Right renal cortex interstitium (tissue), 3 donors: ENCODE measurements at regions not wholly inside any gene's neighbourhood (a gene's known extent, or its start where the extent isn't known, plus 50 kb on each side); places are given as distances from the start of the nearest gene placed in this dataset.

Experiments used
- DNase-seq, 3 donors: peaks; one replicate each; pipeline ENCODE4 v3.0.0-alpha.2; 2013; ENCODE audit warnings: low read depth in 3 of 3, low spot score in 2 of 3

DNA sequence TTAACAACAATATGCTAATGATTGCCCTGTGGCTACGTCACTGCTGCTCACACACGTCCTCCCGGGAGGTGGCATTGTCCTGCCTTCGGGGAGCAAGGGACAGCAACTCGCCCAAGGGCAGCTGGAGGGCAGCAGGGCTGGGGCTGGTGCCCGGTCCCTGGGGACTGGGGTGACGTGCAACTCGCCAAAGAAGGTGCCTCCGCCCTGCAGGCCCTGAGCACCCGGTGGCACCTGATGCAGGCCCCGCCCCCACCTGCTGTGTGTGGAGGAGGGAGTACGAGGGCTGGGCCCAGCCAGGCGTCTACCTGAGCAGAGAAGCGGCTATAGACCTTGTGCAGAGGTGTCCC, 64.8 kb upstream of the SLCO4A1 start:
- DNase-seq = no peak

DNA sequence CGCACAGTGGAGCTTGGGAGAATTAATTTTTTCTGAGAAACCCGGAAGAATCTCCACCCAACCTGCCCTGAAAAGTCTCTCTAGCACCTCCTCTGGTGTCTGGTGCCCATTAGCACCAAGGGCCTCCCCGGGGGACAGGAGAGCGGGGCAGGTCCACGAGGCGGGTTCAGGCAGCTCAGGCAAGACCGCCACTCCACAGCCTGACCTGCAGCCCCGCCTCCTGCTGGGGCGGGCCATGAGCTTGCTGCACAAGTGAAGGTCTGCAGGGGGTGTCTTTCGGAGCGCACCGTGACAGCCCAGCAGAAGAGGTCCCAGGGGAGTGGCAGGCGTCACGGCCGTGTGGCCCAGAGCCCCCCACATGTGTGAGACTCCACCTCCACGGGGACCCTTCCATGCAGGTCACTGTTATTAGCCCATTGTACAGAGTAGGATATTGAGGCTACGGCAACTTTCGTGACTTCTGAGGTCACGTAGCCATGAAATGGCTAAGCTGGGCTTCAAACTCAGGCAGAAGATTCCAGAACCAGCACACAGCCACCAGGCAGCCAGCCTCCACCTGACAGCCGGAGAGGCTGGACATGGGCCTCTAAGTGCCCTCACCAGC, 63.9 kb upstream of the SLCO4A1 start:
- no peak for DNase-seq

DNA sequence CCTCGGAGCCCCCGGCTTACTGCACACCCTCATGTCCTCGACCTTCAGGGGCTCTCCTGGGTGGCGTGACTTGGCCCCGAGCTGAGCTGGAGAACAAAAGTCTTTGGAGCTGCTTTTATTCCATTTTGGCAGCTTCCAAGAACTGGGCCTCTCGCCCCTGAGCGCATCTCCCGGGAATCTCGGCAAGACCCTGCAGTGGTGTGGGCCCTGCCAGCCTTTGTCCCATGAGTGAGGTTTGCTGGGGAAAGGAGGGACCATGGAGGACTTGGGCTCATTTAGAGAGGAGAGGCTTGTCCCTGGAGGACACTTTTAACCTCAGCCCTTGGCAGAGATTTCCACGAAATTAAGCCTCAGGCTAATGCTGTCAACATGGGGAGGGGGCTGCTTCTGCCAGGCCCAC, 62.3 kb upstream of the SLCO4A1 start:
- DNase-seq = no peak

DNA sequence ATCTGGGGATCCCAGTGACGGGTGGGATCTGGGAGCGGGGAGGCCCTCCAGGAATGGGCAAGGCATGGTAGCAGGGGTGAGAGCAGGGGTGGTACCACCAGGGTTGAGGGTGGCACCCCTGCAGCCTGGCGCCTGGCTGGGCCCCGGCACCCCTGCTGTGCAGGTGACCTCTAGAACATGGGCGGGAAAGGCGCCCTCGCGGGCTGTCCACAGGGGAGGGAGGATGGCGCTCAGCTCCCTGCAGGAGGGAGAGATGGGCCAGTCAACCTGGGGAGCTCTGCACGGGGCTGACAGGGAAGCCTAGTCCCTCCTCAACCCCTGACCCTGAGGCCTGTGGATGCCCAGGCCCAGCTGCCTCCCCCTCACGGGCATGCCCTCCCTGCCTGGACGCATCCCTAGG, 61.6 kb upstream of the SLCO4A1 start:
- DNase-seq = no peak

DNA sequence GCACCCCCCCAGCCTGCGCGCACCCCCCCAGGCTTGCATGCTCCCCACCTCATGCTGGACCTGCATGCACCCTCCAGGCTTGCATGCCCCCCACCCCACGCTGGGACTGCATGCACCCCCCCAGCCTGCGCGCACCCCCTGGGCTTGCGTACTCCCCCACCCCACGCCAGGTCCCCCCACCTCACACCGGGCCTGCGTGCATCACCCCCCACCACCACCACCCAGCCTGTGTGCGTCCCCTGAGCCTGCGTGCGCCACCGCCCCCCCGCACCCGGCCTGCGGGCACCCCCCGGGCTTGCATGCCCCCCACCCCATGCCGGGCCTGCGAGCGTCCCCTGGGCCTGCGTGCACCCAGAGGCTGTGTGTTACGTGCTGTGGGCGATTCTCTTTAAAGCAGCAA, 61.0 kb upstream of the SLCO4A1 start:
- DNase-seq = no peak

- DNase-seq = no peak
Measured at GRCh38 chr20:62581806-62582205, 60.5 kb upstream of the SLCO4A1 start.

- DNase-seq = no peak
Measured at GRCh38 chr20:62583424-62583920, 58.8 kb upstream of the SLCO4A1 start.

GRCh38 chr20:62584671-62585460, 57.4 kb upstream of the SLCO4A1 start:
- no peak for DNase-seq

GRCh38 chr20:62585461-62585970, 56.8 kb upstream of the SLCO4A1 start:
- DNase-seq = no peak

DNA sequence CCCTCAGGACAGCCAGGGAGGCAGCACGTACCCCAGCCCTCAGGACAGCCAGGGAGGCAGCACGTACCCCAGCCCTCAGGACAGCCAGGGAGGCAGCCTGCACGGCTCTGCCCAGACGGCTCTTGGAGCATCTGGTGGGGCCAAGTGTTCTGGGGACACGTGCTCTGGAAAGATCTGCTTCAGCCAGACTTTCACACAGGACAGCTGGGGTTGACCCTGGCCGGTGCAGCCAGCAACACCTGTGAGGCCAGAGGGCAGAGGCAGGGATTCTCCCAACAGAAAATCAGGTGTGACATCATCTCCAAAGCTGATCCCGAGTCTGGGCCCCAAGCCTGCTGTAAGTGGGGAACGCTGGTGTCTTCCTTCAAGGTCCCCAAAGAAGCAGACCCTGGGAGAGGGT, 55.5 kb upstream of the SLCO4A1 start:
- DNase-seq = no peak

DNA sequence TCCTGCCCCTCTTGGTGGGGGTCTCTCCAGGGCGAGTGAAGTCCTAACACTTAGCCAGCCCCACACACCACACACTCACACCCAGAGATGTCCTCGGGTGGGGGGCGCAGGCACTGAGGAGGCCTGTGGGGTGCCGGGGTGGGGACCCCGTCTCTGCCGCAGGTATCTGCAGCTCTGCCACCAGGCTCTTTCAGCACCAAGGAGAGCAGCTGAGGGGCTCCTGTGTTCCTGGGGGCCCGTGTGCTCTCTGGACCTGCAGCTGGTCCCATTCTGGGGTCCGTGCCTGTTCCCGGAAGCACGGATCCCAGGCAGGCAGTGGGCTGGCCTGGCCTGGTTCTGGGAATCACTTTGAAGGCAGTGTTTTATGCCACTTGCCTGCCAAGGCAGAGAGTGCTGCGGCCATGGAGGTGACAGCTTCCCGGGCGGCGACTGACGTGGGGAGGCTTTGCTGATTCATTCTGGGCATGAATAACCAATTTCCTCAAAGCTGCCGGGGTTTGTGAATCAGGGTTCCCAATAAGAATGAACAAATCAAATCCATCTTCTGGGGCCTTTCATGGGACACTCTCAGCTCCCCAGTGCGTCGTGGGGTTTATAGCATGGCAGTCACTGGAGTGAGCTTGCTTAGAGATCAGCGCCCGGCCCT, 54.4 kb upstream of the SLCO4A1 start:
- no peak for DNase-seq

GRCh38 chr20:62588458-62589149, 53.7 kb upstream of the SLCO4A1 start:
- DNase-seq = no peak

GRCh38 chr20:62589150-62589498, 53.2 kb upstream of the SLCO4A1 start:
- no peak for DNase-seq

DNA sequence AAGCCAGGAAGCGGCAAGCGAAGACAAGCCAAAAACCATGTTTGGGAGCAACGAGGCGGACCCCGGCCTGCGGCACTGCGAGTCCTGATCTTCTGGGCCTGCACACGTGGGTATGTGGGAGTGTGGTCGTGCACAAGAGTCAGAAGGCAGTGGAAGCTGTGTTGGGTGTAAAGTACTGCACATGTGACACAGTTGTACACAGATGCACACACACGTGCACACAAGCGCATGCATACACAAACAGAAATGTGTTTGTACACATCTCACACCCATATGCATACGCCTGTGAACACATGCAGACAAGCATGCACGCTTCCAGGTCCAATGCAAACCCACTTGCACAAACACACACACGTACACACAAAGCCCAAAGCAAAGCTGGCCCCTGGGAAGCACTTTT, 52.6 kb upstream of the SLCO4A1 start:
- no peak for DNase-seq

GRCh38 chr20:62590309-62591121, 51.8 kb upstream of the SLCO4A1 start:
- no peak for DNase-seq

GRCh38 chr20:62591122-62591468, 51.2 kb upstream of the SLCO4A1 start:
- DNase-seq = no peak

DNA sequence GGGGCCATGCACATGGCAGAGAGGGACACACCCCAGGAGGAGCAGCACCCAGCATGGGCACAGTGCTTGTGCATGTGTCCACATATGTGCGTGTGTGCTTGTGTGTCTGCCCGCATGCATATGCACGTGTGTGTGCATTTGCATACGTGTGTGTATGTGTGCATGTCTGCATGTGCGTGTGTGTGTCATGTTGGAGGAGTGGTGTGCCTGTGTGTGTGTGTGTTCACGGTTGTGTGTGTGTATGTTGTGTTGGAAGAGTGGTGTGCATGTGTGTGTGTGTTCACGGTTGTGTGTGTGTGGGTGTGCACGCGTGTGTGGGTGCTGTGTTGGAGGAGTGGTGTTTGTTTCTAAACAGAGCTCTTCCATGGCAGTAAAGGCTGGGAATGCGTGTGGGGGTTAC, 50.7 kb upstream of the SLCO4A1 start:
- DNase-seq = no peak
